ENCODE measurements at regions not wholly inside any gene's neighbourhood (a gene's known extent, or its start where the extent isn't known, plus 50 kb on each side); places are given as distances from the start of the nearest gene placed in this dataset.

GRCh38 chr3:63030666-63031065 lies 155.4 kb upstream of the CADPS start:
- DNase-seq (ENCODE audit: extremely low read depth in 1 of 11, low read depth in 9 of 11, low spot score in 4 of 11) = no peak

GRCh38 chr3:63032881-63033280 lies 157.7 kb upstream of the CADPS start:
- DNase-seq (ENCODE audit: extremely low read depth in 1 of 11, low read depth in 9 of 11, low spot score in 4 of 11) = no peak

GRCh38 chr3:63034101-63034500 lies 158.9 kb upstream of the CADPS start:
- DNase-seq (ENCODE audit: extremely low read depth in 1 of 11, low read depth in 9 of 11, low spot score in 4 of 11) = no peak

- no peak for DNase-seq (ENCODE audit: extremely low read depth in 1 of 11, low read depth in 9 of 11, low spot score in 4 of 11)
Measured at GRCh38 chr3:63037116-63037515, 161.9 kb upstream of the CADPS start.

GRCh38 chr3:63042833-63043232 lies 167.6 kb upstream of the CADPS start:
- no peak for DNase-seq (ENCODE audit: extremely low read depth in 1 of 11, low read depth in 9 of 11, low spot score in 4 of 11)

- DNase-seq (ENCODE audit: extremely low read depth in 1 of 11, low read depth in 9 of 11, low spot score in 4 of 11) = no peak
Measured at GRCh38 chr3:63043631-63044030, 168.4 kb upstream of the CADPS start.

GRCh38 chr3:63046152-63046551 lies 170.9 kb upstream of the CADPS start:
- DNase-seq (ENCODE audit: extremely low read depth in 1 of 11, low read depth in 9 of 11, low spot score in 4 of 11) = no peak

GRCh38 chr3:63046580-63046979 lies 171.4 kb upstream of the CADPS start:
- DNase-seq (ENCODE audit: extremely low read depth in 1 of 11, low read depth in 9 of 11, low spot score in 4 of 11) = no peak

- DNase-seq (ENCODE audit: extremely low read depth in 1 of 11, low read depth in 9 of 11, low spot score in 4 of 11) = no peak
Measured at GRCh38 chr3:63047068-63047467, 171.9 kb upstream of the CADPS start.

GRCh38 chr3:63048367-63049326 lies 173.4 kb upstream of the CADPS start:
- DNase-seq (ENCODE audit: extremely low read depth in 1 of 11, low read depth in 9 of 11, low spot score in 4 of 11) = no peak

GRCh38 chr3:63050548-63051177 lies 175.4 kb upstream of the CADPS start:
- no peak for DNase-seq (ENCODE audit: extremely low read depth in 1 of 11, low read depth in 9 of 11, low spot score in 4 of 11)

- no peak for DNase-seq (ENCODE audit: extremely low read depth in 1 of 11, low read depth in 9 of 11, low spot score in 4 of 11)
Measured at GRCh38 chr3:63051920-63052319, 176.7 kb upstream of the CADPS start.

- DNase-seq (ENCODE audit: extremely low read depth in 1 of 11, low read depth in 9 of 11, low spot score in 4 of 11) = no peak
Measured at GRCh38 chr3:63056932-63057331, 181.7 kb upstream of the CADPS start.

- DNase-seq (ENCODE audit: extremely low read depth in 1 of 11, low read depth in 9 of 11, low spot score in 4 of 11) = no peak
Measured at GRCh38 chr3:63060412-63060811, 185.2 kb upstream of the CADPS start.

- DNase-seq (ENCODE audit: extremely low read depth in 1 of 11, low read depth in 9 of 11, low spot score in 4 of 11) = no peak
Measured at GRCh38 chr3:63061449-63061848, 186.2 kb upstream of the CADPS start.

- no peak for DNase-seq (ENCODE audit: extremely low read depth in 1 of 11, low read depth in 9 of 11, low spot score in 4 of 11)
Measured at GRCh38 chr3:63064209-63064755, 189.1 kb upstream of the CADPS start.

- peak; percentile 24 to 73 (median 55) for DNase-seq (ENCODE audit: extremely low read depth in 1 of 11, low read depth in 9 of 11, low spot score in 4 of 11)
Measured at GRCh38 chr3:63067999-63068645, 192.9 kb upstream of the CADPS start.

- no peak for DNase-seq (ENCODE audit: extremely low read depth in 1 of 11, low read depth in 9 of 11, low spot score in 4 of 11)
Measured at GRCh38 chr3:63069806-63070475, 194.7 kb upstream of the CADPS start.

- DNase-seq (ENCODE audit: extremely low read depth in 1 of 11, low read depth in 9 of 11, low spot score in 4 of 11) = no peak
Measured at GRCh38 chr3:63070476-63070810, 195.2 kb upstream of the CADPS start.

All from renal cortex interstitium (tissue), 11 donors.